ENCODE measurements at regions not wholly inside any gene's neighbourhood (a gene's known extent, or its start where the extent isn't known, plus 50 kb on each side); places are given as distances from the start of the nearest gene placed in this dataset.

- Histone ChIP-seq H3K4me3 (no peak overlapping the region), H3K4me2 (no peak overlapping the region), H3K4me1 (replicated peaks; ENCODE audit: insufficient read depth) (no peaks in the 10 kb centered on the region), H3K9me2 (ENCODE audit: insufficient read depth) (no peaks in the 10 kb centered on the region), H2AFZ (no peak overlapping the region), H3K36me3 (ENCODE audit: low read depth) (no peaks in the 10 kb centered on the region), H3K27me3 (ENCODE audit: insufficient read depth, low read depth) (no peaks in the 10 kb centered on the region), H3K79me2 (ENCODE audit: low read depth) (no peaks in the 10 kb centered on the region), H4K20me1 (ENCODE audit: insufficient read depth) (no peaks in the 10 kb centered on the region), H3K27ac (no peak overlapping the region), H3F3A (ENCODE audit: insufficient read depth, low read depth) (no peaks in the 10 kb centered on the region), H3K9me3 (ENCODE audit: insufficient read depth, low read depth) (no peaks in the 10 kb centered on the region)
- ChIA-PET POLR2A (ENCODE audit: unreplicated experiment) (no interaction called here), CTCF (no interaction called here)
- no TSS peak for BruUV-seq (replicated peaks)
- no peak for DNase-seq
- TF ChIP-seq EZH2 (IDR thresholded peaks at IDR 0.05; ENCODE audit: low read depth) (no peak), CTCF (conservative IDR thresholded peaks at IDR 0.05) (no peak)
- intact Hi-C loops (cut with micrococcal nuclease; ENCODE audit: unreplicated experiment) = no loop called here
These were observed 58.9 kb downstream of the NUDT11 start for GRCh38 chrX:51437521-51437920.

DNA sequence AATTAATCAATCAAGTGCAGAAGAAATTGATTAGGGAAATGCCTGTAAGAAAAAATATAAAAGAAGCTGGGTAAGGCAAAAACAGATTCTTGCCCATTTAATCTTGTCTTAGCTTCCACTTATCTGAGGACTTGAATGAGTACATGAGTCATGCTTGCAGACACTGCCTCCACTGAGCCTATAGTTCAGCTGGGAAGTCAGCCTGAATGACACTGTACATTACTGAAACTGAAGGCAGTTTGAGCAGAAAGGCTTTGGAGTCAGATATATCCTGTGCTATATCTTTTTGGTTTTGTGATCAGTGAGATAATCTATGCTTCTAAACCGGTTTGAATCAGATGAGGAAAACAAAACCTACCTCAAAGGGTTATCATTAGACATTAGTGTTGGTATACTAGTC is 61.3 kb downstream of the NUDT11 start:
- Histone ChIP-seq H2AFZ (no peak overlapping the region), H3K4me2 (no peak overlapping the region), H3K9me3 (ENCODE audit: insufficient read depth, low read depth) (no peaks in the 10 kb centered on the region), H3K27ac (no peak overlapping the region), H3F3A (ENCODE audit: insufficient read depth, low read depth) (no peaks in the 10 kb centered on the region), H3K36me3 (ENCODE audit: low read depth) (no peaks in the 10 kb centered on the region), H4K20me1 (ENCODE audit: insufficient read depth) (no peaks in the 10 kb centered on the region), H3K79me2 (ENCODE audit: low read depth) (no peaks in the 10 kb centered on the region), H3K9me2 (ENCODE audit: insufficient read depth) (no peaks in the 10 kb centered on the region), H3K27me3 (ENCODE audit: insufficient read depth, low read depth) (no peaks in the 10 kb centered on the region), H3K4me3 (no peak overlapping the region), H3K4me1 (replicated peaks; ENCODE audit: insufficient read depth) (no peaks in the 10 kb centered on the region)
- TF ChIP-seq EZH2 (IDR thresholded peaks at IDR 0.05; ENCODE audit: low read depth) = no peak
- no peak for TF ChIP-seq CTCF (conservative IDR thresholded peaks at IDR 0.05)
- DNase-seq = no peak
- no TSS peak for BruUV-seq (replicated peaks)
- POLR2A ChIA-PET (ENCODE audit: unreplicated experiment) = no interaction called here
- intact Hi-C loops (cut with micrococcal nuclease; ENCODE audit: unreplicated experiment) = no loop called here
- CTCF ChIA-PET = no interaction called here

- Histone ChIP-seq H3K36me3 (ENCODE audit: low read depth) (no peaks in the 10 kb centered on the region), H3F3A (ENCODE audit: insufficient read depth, low read depth) (no peaks in the 10 kb centered on the region), H3K9me3 (ENCODE audit: insufficient read depth, low read depth) (no peaks in the 10 kb centered on the region), H3K9me2 (ENCODE audit: insufficient read depth) (no peaks in the 10 kb centered on the region), H3K4me3 (no peak overlapping the region), H3K79me2 (ENCODE audit: low read depth) (no peaks in the 10 kb centered on the region), H3K4me2 (no peak overlapping the region), H3K27ac (no peak overlapping the region), H2AFZ (no peak overlapping the region), H3K27me3 (ENCODE audit: insufficient read depth, low read depth) (no peaks in the 10 kb centered on the region), H4K20me1 (ENCODE audit: insufficient read depth) (no peaks in the 10 kb centered on the region), H3K4me1 (replicated peaks; ENCODE audit: insufficient read depth) (no peaks in the 10 kb centered on the region)
- ChIA-PET POLR2A (ENCODE audit: unreplicated experiment) (no interaction called here), CTCF (no interaction called here)
- intact Hi-C loops (cut with micrococcal nuclease; ENCODE audit: unreplicated experiment) = no loop called here
- TF ChIP-seq CTCF (conservative IDR thresholded peaks at IDR 0.05) (no peak), EZH2 (IDR thresholded peaks at IDR 0.05; ENCODE audit: low read depth) (no peak)
- BruUV-seq (replicated peaks) = no TSS peak
- DNase-seq = no peak
These were observed 74.3 kb downstream of the NUDT11 start for GRCh38 chrX:51421972-51422597.
